ENCODE measurements at regions not wholly inside any gene's neighbourhood (a gene's known extent, or its start where the extent isn't known, plus 50 kb on each side); places are given as distances from the start of the nearest gene placed in this dataset.

DNA sequence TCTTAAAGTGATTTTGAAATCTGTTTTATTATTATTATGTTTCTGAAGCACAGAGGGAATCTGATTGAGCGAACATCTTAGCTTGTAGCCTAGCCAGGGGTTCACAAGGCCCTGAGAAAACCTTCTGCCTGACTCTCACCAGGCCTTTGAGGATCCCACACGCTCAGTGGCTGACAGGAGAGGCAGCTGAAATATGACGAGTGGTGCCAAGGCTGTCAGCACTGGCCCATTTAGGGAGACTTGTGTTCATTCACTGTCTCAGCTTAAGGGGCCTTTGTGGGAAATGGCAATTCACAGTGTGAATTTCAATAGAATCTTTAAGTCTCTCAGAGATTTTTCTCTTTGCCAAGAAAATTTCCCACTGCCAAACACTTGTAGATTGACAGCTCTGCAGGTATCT, 770.9 kb downstream of the TUSC7 start:
- Mint-ChIP-seq H3K27me3 (ENCODE audit: unreplicated experiment) (no peaks in the 10 kb centered on the region), H3K4me1 (ENCODE audit: low read depth, unreplicated experiment) (no peaks in the 10 kb centered on the region), H3K27ac (ENCODE audit: unreplicated experiment) (no peak overlapping the region), H3K4me3 (ENCODE audit: low read depth, unreplicated experiment) (no peak overlapping the region), H3K9me3 (ENCODE audit: low read depth, unreplicated experiment) (peaks cover 2% of the 10 kb centered on the region), H3K36me3 (ENCODE audit: insufficient read depth, unreplicated experiment) (no peaks in the 10 kb centered on the region)
- no peak for DNase-seq
- CTCF ChIA-PET: no interaction called here
- intact Hi-C loops (cut with micrococcal nuclease; ENCODE audit: unreplicated experiment): no loop called here
- BruUV-seq (replicated peaks): no TSS peak
- TF ChIP-seq, protein P1, sequence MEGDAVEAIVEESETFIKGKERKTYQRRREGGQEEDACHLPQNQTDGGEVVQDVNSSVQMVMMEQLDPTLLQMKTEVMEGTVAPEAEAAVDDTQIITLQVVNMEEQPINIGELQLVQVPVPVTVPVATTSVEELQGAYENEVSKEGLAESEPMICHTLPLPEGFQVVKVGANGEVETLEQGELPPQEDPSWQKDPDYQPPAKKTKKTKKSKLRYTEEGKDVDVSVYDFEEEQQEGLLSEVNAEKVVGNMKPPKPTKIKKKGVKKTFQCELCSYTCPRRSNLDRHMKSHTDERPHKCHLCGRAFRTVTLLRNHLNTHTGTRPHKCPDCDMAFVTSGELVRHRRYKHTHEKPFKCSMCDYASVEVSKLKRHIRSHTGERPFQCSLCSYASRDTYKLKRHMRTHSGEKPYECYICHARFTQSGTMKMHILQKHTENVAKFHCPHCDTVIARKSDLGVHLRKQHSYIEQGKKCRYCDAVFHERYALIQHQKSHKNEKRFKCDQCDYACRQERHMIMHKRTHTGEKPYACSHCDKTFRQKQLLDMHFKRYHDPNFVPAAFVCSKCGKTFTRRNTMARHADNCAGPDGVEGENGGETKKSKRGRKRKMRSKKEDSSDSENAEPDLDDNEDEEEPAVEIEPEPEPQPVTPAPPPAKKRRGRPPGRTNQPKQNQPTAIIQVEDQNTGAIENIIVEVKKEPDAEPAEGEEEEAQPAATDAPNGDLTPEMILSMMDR (IDR thresholded peaks at IDR 0.05; ENCODE audit: unreplicated experiment): no peak

GRCh38 chr3:117480972-117481371, 771.4 kb downstream of the TUSC7 start:
- Mint-ChIP-seq H3K36me3 (ENCODE audit: insufficient read depth, unreplicated experiment) (no peaks in the 10 kb centered on the region), H3K4me1 (ENCODE audit: low read depth, unreplicated experiment) (no peaks in the 10 kb centered on the region), H3K27me3 (ENCODE audit: unreplicated experiment) (no peaks in the 10 kb centered on the region), H3K4me3 (ENCODE audit: low read depth, unreplicated experiment) (no peak overlapping the region), H3K27ac (ENCODE audit: unreplicated experiment) (no peak overlapping the region), H3K9me3 (ENCODE audit: low read depth, unreplicated experiment) (no peaks in the 10 kb centered on the region)
- DNase-seq: no peak
- TF ChIP-seq, protein P1 (IDR thresholded peaks at IDR 0.05; ENCODE audit: unreplicated experiment): no peak
- CTCF ChIA-PET: no interaction called here
- intact Hi-C loops (cut with micrococcal nuclease; ENCODE audit: unreplicated experiment): no loop called here
- BruUV-seq (replicated peaks): no TSS peak

DNA sequence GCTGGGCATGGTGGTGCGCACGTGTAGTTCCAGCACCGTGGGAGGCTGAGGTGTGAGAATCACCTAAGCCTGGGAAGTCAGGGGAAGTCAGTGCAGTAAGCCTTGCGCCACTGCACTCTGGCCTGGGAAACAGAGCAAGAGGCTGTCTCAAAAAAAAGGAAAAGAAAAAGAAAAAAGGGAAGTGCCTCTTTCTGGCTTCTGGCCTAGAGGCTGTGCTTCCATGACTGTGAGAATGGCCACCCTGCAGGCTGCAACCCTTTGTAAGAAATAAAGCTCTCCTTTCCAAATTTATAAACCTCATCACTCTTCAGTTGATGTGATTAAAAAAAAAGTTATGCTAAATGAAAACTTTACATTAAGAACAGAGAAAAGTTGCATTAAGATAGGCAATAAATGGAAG, 774.3 kb downstream of the TUSC7 start:
- CTCF ChIA-PET: interaction anchor here (0.7 kb wide), 1 partner anchor 1065 kb away, joined by 5 read pairs; no protein-coding TSS in a partner anchor
- no peaks in the 10 kb centered on the region for H3K36me3 Mint-ChIP-seq (ENCODE audit: insufficient read depth, unreplicated experiment)
- TF ChIP-seq, protein P1 (IDR thresholded peaks at IDR 0.05; ENCODE audit: unreplicated experiment): no peak
- H3K27ac Mint-ChIP-seq (ENCODE audit: unreplicated experiment): no peak overlapping the region
- H3K4me3 Mint-ChIP-seq (ENCODE audit: low read depth, unreplicated experiment): no peak overlapping the region
- BruUV-seq (replicated peaks): no TSS peak
- DNase-seq: no peak
- H3K27me3 Mint-ChIP-seq (ENCODE audit: unreplicated experiment): no peaks in the 10 kb centered on the region
- intact Hi-C loops (cut with micrococcal nuclease; ENCODE audit: unreplicated experiment): no loop called here
- no peaks in the 10 kb centered on the region for H3K4me1 Mint-ChIP-seq (ENCODE audit: low read depth, unreplicated experiment)
- no peaks in the 10 kb centered on the region for H3K9me3 Mint-ChIP-seq (ENCODE audit: low read depth, unreplicated experiment)

- no peak for DNase-seq
- H3K4me1 Mint-ChIP-seq (ENCODE audit: low read depth, unreplicated experiment): no peaks in the 10 kb centered on the region
- H3K4me3 Mint-ChIP-seq (ENCODE audit: low read depth, unreplicated experiment): no peak overlapping the region
- BruUV-seq (replicated peaks): no TSS peak
- intact Hi-C loops (cut with micrococcal nuclease; ENCODE audit: unreplicated experiment): no loop called here
- H3K9me3 Mint-ChIP-seq (ENCODE audit: low read depth, unreplicated experiment): no peaks in the 10 kb centered on the region
- TF ChIP-seq, protein P1 (IDR thresholded peaks at IDR 0.05; ENCODE audit: unreplicated experiment): no peak
- H3K36me3 Mint-ChIP-seq (ENCODE audit: insufficient read depth, unreplicated experiment): no peaks in the 10 kb centered on the region
- H3K27ac Mint-ChIP-seq (ENCODE audit: unreplicated experiment): no peak overlapping the region
- H3K27me3 Mint-ChIP-seq (ENCODE audit: unreplicated experiment): no peaks in the 10 kb centered on the region
- CTCF ChIA-PET: no interaction called here
Measured at GRCh38 chr3:117485841-117486240, 776.3 kb downstream of the TUSC7 start.
